22Rv1 (cell line): ENCODE measurements at regions not wholly inside any gene's neighbourhood (a gene's known extent, or its start where the extent isn't known, plus 50 kb on each side); places are given as distances from the start of the nearest gene placed in this dataset.

Experiments used
- ZFX ChIP-seq: fragments of 450-650 bp; IDR thresholded peaks from 2 replicates; pipeline ENCODE4 v1.6.1; 2017; ENCODE audit warnings: antibody characterized with exemption, borderline replicate concordance
- TF ChIP-seq, protein P1 (sequence below): fragments of 450-650 bp; IDR thresholded peaks from 2 replicates; pipeline ENCODE4 v1.5.1; 2017; ENCODE audit warnings: mild to moderate bottlenecking

GRCh38 chr12:105470601-105471000, 140.1 kb downstream of the C12orf75 start:
- TF ChIP-seq, protein P1, sequence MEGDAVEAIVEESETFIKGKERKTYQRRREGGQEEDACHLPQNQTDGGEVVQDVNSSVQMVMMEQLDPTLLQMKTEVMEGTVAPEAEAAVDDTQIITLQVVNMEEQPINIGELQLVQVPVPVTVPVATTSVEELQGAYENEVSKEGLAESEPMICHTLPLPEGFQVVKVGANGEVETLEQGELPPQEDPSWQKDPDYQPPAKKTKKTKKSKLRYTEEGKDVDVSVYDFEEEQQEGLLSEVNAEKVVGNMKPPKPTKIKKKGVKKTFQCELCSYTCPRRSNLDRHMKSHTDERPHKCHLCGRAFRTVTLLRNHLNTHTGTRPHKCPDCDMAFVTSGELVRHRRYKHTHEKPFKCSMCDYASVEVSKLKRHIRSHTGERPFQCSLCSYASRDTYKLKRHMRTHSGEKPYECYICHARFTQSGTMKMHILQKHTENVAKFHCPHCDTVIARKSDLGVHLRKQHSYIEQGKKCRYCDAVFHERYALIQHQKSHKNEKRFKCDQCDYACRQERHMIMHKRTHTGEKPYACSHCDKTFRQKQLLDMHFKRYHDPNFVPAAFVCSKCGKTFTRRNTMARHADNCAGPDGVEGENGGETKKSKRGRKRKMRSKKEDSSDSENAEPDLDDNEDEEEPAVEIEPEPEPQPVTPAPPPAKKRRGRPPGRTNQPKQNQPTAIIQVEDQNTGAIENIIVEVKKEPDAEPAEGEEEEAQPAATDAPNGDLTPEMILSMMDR, result no peak
- TF ChIP-seq ZFX, result no peak
